ENCODE measurements at regions not wholly inside any gene's neighbourhood (a gene's known extent, or its start where the extent isn't known, plus 50 kb on each side); places are given as distances from the start of the nearest gene placed in this dataset.

GRCh38 chr4:20574986-20575385 lies 125.3 kb upstream of the PACRGL start:
- TF ChIP-seq TAF15 (IDR thresholded peaks at IDR 0.05; ENCODE audit: low read depth, low read length) (no peak), ZEB2 (IDR thresholded peaks at IDR 0.05) (no peak), JUND (IDR thresholded peaks at IDR 0.05; ENCODE audit: borderline replicate concordance, low read depth, low read length) (no peak), JUND (tag; IDR thresholded peaks at IDR 0.05; ENCODE audit: borderline replicate concordance, low read depth, low read length) (no peak), CTCF (IDR thresholded peaks at IDR 0.05 in 2 of 3, conservative IDR thresholded peaks at IDR 0.05 in 1 of 3; ENCODE audit: insufficient read depth in 2 of 3, low read depth in 1 of 3, low read length in 3 of 3) (no peak)
